ENCODE measurements at regions not wholly inside any gene's neighbourhood (a gene's known extent, or its start where the extent isn't known, plus 50 kb on each side); places are given as distances from the start of the nearest gene placed in this dataset.

DNA sequence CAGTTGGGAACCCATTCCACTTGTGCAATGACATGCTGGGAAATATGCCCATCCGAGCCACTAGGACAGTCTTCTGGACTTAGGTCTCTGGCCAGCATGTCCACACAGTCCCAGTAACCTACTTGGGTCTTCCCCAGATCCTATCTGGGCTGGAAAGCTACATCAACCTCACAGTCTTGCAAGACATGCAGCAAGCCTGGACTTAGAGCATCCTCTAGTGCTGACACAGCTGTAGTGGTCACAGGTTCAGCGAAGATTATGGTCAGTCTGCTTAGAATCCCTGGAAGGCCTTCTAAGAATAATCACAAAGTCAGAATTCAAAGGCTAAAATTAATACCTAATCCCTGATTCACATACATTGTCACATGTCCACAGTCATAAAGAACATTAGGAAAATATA is 842.7 kb downstream of the STPG2 start:
- TF ChIP-seq, protein P1, sequence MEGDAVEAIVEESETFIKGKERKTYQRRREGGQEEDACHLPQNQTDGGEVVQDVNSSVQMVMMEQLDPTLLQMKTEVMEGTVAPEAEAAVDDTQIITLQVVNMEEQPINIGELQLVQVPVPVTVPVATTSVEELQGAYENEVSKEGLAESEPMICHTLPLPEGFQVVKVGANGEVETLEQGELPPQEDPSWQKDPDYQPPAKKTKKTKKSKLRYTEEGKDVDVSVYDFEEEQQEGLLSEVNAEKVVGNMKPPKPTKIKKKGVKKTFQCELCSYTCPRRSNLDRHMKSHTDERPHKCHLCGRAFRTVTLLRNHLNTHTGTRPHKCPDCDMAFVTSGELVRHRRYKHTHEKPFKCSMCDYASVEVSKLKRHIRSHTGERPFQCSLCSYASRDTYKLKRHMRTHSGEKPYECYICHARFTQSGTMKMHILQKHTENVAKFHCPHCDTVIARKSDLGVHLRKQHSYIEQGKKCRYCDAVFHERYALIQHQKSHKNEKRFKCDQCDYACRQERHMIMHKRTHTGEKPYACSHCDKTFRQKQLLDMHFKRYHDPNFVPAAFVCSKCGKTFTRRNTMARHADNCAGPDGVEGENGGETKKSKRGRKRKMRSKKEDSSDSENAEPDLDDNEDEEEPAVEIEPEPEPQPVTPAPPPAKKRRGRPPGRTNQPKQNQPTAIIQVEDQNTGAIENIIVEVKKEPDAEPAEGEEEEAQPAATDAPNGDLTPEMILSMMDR (IDR thresholded peaks at IDR 0.05): no peak
- TF ChIP-seq, protein P2, sequence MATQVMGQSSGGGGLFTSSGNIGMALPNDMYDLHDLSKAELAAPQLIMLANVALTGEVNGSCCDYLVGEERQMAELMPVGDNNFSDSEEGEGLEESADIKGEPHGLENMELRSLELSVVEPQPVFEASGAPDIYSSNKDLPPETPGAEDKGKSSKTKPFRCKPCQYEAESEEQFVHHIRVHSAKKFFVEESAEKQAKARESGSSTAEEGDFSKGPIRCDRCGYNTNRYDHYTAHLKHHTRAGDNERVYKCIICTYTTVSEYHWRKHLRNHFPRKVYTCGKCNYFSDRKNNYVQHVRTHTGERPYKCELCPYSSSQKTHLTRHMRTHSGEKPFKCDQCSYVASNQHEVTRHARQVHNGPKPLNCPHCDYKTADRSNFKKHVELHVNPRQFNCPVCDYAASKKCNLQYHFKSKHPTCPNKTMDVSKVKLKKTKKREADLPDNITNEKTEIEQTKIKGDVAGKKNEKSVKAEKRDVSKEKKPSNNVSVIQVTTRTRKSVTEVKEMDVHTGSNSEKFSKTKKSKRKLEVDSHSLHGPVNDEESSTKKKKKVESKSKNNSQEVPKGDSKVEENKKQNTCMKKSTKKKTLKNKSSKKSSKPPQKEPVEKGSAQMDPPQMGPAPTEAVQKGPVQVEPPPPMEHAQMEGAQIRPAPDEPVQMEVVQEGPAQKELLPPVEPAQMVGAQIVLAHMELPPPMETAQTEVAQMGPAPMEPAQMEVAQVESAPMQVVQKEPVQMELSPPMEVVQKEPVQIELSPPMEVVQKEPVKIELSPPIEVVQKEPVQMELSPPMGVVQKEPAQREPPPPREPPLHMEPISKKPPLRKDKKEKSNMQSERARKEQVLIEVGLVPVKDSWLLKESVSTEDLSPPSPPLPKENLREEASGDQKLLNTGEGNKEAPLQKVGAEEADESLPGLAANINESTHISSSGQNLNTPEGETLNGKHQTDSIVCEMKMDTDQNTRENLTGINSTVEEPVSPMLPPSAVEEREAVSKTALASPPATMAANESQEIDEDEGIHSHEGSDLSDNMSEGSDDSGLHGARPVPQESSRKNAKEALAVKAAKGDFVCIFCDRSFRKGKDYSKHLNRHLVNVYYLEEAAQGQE (IDR thresholded peaks at IDR 0.05; ENCODE audit: insufficient read depth in 1 of 2, low read depth in 2 of 2, low read length in 1 of 2): no peak
- no peak for TF ChIP-seq POLR2AphosphoS5 (IDR thresholded peaks at IDR 0.05; ENCODE audit: low read depth, low read length)
- no peak for TF ChIP-seq TCF7L2 (IDR thresholded peaks at IDR 0.05; ENCODE audit: low read depth, low read length)

All from Panc1 (cell line).